ENCODE measurements at regions not wholly inside any gene's neighbourhood (a gene's known extent, or its start where the extent isn't known, plus 50 kb on each side); places are given as distances from the start of the nearest gene placed in this dataset.

- no peak for DNase-seq (ENCODE audit: extremely low read depth, insufficient read length)
- no peaks in the 10 kb centered on the region for H3K36me3 ChIP-seq (ENCODE audit: control insufficient read depth, insufficient read depth, low read length)
- no peaks in the 10 kb centered on the region for H3K27me3 ChIP-seq (replicated peaks; ENCODE audit: control insufficient read depth, insufficient read depth, low read length)
- H3K4me3 ChIP-seq (replicated peaks; ENCODE audit: low read depth, low read length) = no peak overlapping the region
- TF ChIP-seq CTCF (IDR thresholded peaks at IDR 0.05; ENCODE audit: insufficient read depth, low read length, poor library complexity, severe bottlenecking) = no peak
Observed at GRCh38 chr14:83126076-83126475, 1592.4 kb upstream of the SEL1L start.

GRCh38 chr14:83128783-83129182 is 1595.1 kb upstream of the SEL1L start:
- H3K4me3 ChIP-seq (replicated peaks; ENCODE audit: low read depth, low read length) = no peak overlapping the region
- H3K36me3 ChIP-seq (ENCODE audit: control insufficient read depth, insufficient read depth, low read length) = no peaks in the 10 kb centered on the region
- H3K27me3 ChIP-seq (replicated peaks; ENCODE audit: control insufficient read depth, insufficient read depth, low read length) = no peaks in the 10 kb centered on the region
- TF ChIP-seq CTCF (IDR thresholded peaks at IDR 0.05; ENCODE audit: insufficient read depth, low read length, poor library complexity, severe bottlenecking) = no peak
- DNase-seq (ENCODE audit: extremely low read depth, insufficient read length) = no peak

- no peak for TF ChIP-seq CTCF (IDR thresholded peaks at IDR 0.05; ENCODE audit: insufficient read depth, low read length, poor library complexity, severe bottlenecking)
- Histone ChIP-seq H3K27me3 (replicated peaks; ENCODE audit: control insufficient read depth, insufficient read depth, low read length) (no peaks in the 10 kb centered on the region), H3K36me3 (ENCODE audit: control insufficient read depth, insufficient read depth, low read length) (no peaks in the 10 kb centered on the region), H3K4me3 (replicated peaks; ENCODE audit: low read depth, low read length) (no peak overlapping the region)
- no peak for DNase-seq (ENCODE audit: extremely low read depth, insufficient read length)
Observed at GRCh38 chr14:83129496-83129895, 1595.8 kb upstream of the SEL1L start.

- DNase-seq (ENCODE audit: extremely low read depth, insufficient read length) = no peak
- Histone ChIP-seq H3K27me3 (replicated peaks; ENCODE audit: control insufficient read depth, insufficient read depth, low read length) (no peaks in the 10 kb centered on the region), H3K36me3 (ENCODE audit: control insufficient read depth, insufficient read depth, low read length) (no peaks in the 10 kb centered on the region), H3K4me3 (replicated peaks; ENCODE audit: low read depth, low read length) (no peak overlapping the region)
- no peak for TF ChIP-seq CTCF (IDR thresholded peaks at IDR 0.05; ENCODE audit: insufficient read depth, low read length, poor library complexity, severe bottlenecking)
Observed at GRCh38 chr14:83133981-83134645, 1600.5 kb upstream of the SEL1L start.

- no peaks in the 10 kb centered on the region for H3K27me3 ChIP-seq (replicated peaks; ENCODE audit: control insufficient read depth, insufficient read depth, low read length)
- DNase-seq (ENCODE audit: extremely low read depth, insufficient read length) = no peak
- TF ChIP-seq CTCF (IDR thresholded peaks at IDR 0.05; ENCODE audit: insufficient read depth, low read length, poor library complexity, severe bottlenecking) = no peak
- no peak overlapping the region for H3K4me3 ChIP-seq (replicated peaks; ENCODE audit: low read depth, low read length)
- H3K36me3 ChIP-seq (ENCODE audit: control insufficient read depth, insufficient read depth, low read length) = no peaks in the 10 kb centered on the region
Observed at GRCh38 chr14:83140756-83141155, 1607.1 kb upstream of the SEL1L start.

GRCh38 chr14:83147006-83147405 is 1613.4 kb upstream of the SEL1L start:
- no peaks in the 10 kb centered on the region for H3K36me3 ChIP-seq (ENCODE audit: control insufficient read depth, insufficient read depth, low read length)
- H3K27me3 ChIP-seq (replicated peaks; ENCODE audit: control insufficient read depth, insufficient read depth, low read length) = no peaks in the 10 kb centered on the region
- DNase-seq (ENCODE audit: extremely low read depth, insufficient read length) = no peak
- TF ChIP-seq CTCF (IDR thresholded peaks at IDR 0.05; ENCODE audit: insufficient read depth, low read length, poor library complexity, severe bottlenecking) = no peak
- H3K4me3 ChIP-seq (replicated peaks; ENCODE audit: low read depth, low read length) = no peak overlapping the region
